ENCODE measurements at regions not wholly inside any gene's neighbourhood (a gene's known extent, or its start where the extent isn't known, plus 50 kb on each side); places are given as distances from the start of the nearest gene placed in this dataset.

DNA sequence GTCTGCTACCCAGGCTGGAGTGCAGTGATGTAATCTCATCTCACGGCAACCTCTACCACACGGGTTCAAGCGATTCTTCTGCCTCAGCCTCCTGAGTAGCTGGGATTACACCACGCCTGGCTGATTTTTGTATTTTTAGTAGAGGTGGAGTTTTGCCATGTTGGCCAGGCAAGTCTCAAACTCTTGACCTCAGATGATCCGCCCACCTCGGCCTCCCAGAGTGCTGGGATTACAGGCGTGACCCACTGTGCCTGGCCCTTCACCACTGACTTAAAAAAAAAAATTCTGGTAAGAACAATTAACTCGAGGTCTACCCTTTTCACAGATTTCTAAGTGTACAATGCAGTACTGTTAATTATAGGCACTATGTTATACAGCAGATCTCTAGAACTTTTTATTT lies 279.4 kb downstream of the PARN start:
- TF ChIP-seq, protein P1, sequence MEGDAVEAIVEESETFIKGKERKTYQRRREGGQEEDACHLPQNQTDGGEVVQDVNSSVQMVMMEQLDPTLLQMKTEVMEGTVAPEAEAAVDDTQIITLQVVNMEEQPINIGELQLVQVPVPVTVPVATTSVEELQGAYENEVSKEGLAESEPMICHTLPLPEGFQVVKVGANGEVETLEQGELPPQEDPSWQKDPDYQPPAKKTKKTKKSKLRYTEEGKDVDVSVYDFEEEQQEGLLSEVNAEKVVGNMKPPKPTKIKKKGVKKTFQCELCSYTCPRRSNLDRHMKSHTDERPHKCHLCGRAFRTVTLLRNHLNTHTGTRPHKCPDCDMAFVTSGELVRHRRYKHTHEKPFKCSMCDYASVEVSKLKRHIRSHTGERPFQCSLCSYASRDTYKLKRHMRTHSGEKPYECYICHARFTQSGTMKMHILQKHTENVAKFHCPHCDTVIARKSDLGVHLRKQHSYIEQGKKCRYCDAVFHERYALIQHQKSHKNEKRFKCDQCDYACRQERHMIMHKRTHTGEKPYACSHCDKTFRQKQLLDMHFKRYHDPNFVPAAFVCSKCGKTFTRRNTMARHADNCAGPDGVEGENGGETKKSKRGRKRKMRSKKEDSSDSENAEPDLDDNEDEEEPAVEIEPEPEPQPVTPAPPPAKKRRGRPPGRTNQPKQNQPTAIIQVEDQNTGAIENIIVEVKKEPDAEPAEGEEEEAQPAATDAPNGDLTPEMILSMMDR (IDR thresholded peaks at IDR 0.05; ENCODE audit: low read depth, low read length, missing input control): no peak
- TF ChIP-seq TAF1 (conservative IDR thresholded peaks at IDR 0.05) (no peak), RXRA (IDR thresholded peaks at IDR 0.05) (no peak), REST (IDR thresholded peaks at IDR 0.05) (no peak), HNF4A (conservative IDR thresholded peaks at IDR 0.05) (no peak)
- TF ChIP-seq, protein P2, sequence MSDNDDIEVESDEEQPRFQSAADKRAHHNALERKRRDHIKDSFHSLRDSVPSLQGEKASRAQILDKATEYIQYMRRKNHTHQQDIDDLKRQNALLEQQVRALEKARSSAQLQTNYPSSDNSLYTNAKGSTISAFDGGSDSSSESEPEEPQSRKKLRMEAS (IDR thresholded peaks at IDR 0.05): no peak
